IMR-90 (cell line): ENCODE measurements at regions not wholly inside any gene's neighbourhood (a gene's known extent, or its start where the extent isn't known, plus 50 kb on each side); places are given as distances from the start of the nearest gene placed in this dataset.

Experiments used
- ATAC-seq: fragments of 200-7000 bp; cut with Tn5 transposase; 2 replicates; pipeline ENCODE4 v1.9.1; 2020; ENCODE audit warnings: low read depth, mild to moderate bottlenecking, moderate library complexity
- BruUV-seq: library from RNA; stranded (reverse); fragments of 400-500 nt; replicated peaks from 2 replicates; lab custom pipeline; 2021; lab: Mats Ljungman, UMichigan
- CTCF ChIA-PET: fragments of 300-600 bp; formaldehyde crosslinking; extraction: SDS; loops from one replicate; lab custom pipeline; 2021; ENCODE audit warnings: antibody characterized with exemption; lab: Yijun Ruan, JAX
- POLR2A ChIA-PET: fragments of 300-600 bp; sonication (Branson Sonifier 250); formaldehyde crosslinking; loops from one replicate; lab custom pipeline; 2022; ENCODE audit warnings: antibody characterized with exemption; ENCODE audit not compliant: unreplicated experiment; lab: Charles Lee
- DNase-seq: peaks from one replicate; pipeline ENCODE4 v3.0.0; 2013
- H2AFZ ChIP-seq: replicated peaks from 2 replicates; pipeline ENCODE3; 2013; ENCODE audit warnings: low read length, mild to moderate bottlenecking; ENCODE audit not compliant: poor library complexity
- H2AK5ac ChIP-seq: 2 replicates; pipeline ENCODE4 v1.6.1; 2013; ENCODE audit warnings: low read depth, low read length, inconsistent platforms
- H2AK9ac ChIP-seq: replicated peaks from 2 replicates; pipeline ENCODE3; 2013; ENCODE audit warnings: mild to moderate bottlenecking, low read depth, low read length, moderate library complexity; ENCODE audit not compliant: poor library complexity
- H2BK120ac ChIP-seq: 2 replicates; pipeline ENCODE4 v1.6.1; 2013; ENCODE audit warnings: low read depth, low read length, inconsistent platforms
- H2BK15ac ChIP-seq: 3 replicates; pipeline ENCODE4 v1.6.1; 2013; ENCODE audit warnings: low read depth, low read length, inconsistent platforms
- H2BK20ac ChIP-seq: 2 replicates; pipeline ENCODE4 v1.6.1; 2013; ENCODE audit warnings: low read depth, mild to moderate bottlenecking, inconsistent platforms, low read length, moderate library complexity
- H2BK5ac ChIP-seq: 2 replicates; pipeline ENCODE4 v1.6.1; 2013; ENCODE audit warnings: mild to moderate bottlenecking, low read depth, low read length, inconsistent platforms; ENCODE audit not compliant: poor library complexity, severe bottlenecking
- H3K14ac ChIP-seq: replicated peaks from 2 replicates; pipeline ENCODE4 v1.6.1; 2013; ENCODE audit warnings: low read depth, low read length, inconsistent platforms
- H3K18ac ChIP-seq: 2 replicates; pipeline ENCODE4 v1.6.1; 2013; ENCODE audit warnings: low read depth, low read length, control low read depth
- H3K23ac ChIP-seq: 2 replicates; pipeline ENCODE4 v1.6.1; 2013; ENCODE audit warnings: low read depth, low read length, inconsistent platforms
- H3K27ac ChIP-seq: 2 replicates; pipeline ENCODE4 v1.5.1; 2013; ENCODE audit warnings: mild to moderate bottlenecking, control low read depth, low read length; ENCODE audit not compliant: insufficient read depth
- H3K27me3 ChIP-seq: 2 replicates; pipeline ENCODE4 v1.6.1; 2013; ENCODE audit warnings: low read length; ENCODE audit not compliant: control insufficient read depth, insufficient read depth
- H3K36me3 ChIP-seq: 2 replicates; pipeline ENCODE4 v1.6.1; 2013; ENCODE audit warnings: low read length, mixed read lengths; ENCODE audit not compliant: control insufficient read depth, insufficient read depth
- H3K4ac ChIP-seq: 2 replicates; pipeline ENCODE4 v1.6.1; 2013; ENCODE audit warnings: low read depth, low read length, inconsistent platforms
- H3K4me1 ChIP-seq: 2 replicates; pipeline ENCODE4 v1.6.1; 2013; ENCODE audit warnings: low read length, mixed read lengths; ENCODE audit not compliant: control insufficient read depth, insufficient read depth
- H3K4me2 ChIP-seq: 2 replicates; pipeline ENCODE4 v1.6.1; 2013; ENCODE audit warnings: low read depth, mild to moderate bottlenecking, control low read depth, low read length, moderate library complexity
- H3K4me3 ChIP-seq: 2 replicates; pipeline ENCODE4 v1.5.1; 2013; ENCODE audit warnings: low read depth, mild to moderate bottlenecking, control low read depth, low read length, moderate library complexity; ENCODE audit not compliant: insufficient read depth
- H3K56ac ChIP-seq: 2 replicates; pipeline ENCODE4 v1.6.1; 2013; ENCODE audit warnings: low read length, inconsistent platforms; ENCODE audit not compliant: insufficient read depth; ENCODE audit errors: extremely low read depth
- H3K79me1 ChIP-seq, 2 experiments: 2 replicates each; pipeline ENCODE4 v1.6.1; 2013; ENCODE audit warnings: low read length in 2 of 2, inconsistent platforms in 1 of 2, low read depth in 1 of 2
- H3K9ac ChIP-seq: 2 replicates; pipeline ENCODE4 v1.6.1; 2013; ENCODE audit warnings: low read depth, low read length, control low read depth
- H3K9me1 ChIP-seq: 2 replicates; pipeline ENCODE4 v1.6.1; 2013; ENCODE audit warnings: low read length, inconsistent platforms; ENCODE audit not compliant: insufficient read depth
- H3K9me3 ChIP-seq: 2 replicates; pipeline ENCODE4 v1.6.1; 2013; ENCODE audit warnings: low read length; ENCODE audit not compliant: control insufficient read depth, insufficient read depth
- H4K20me1 ChIP-seq: 2 replicates; pipeline ENCODE4 v1.6.1; 2013; ENCODE audit warnings: low read length, inconsistent platforms; ENCODE audit not compliant: insufficient read depth
- H4K5ac ChIP-seq: 2 replicates; pipeline ENCODE4 v1.6.1; 2013; ENCODE audit warnings: mild to moderate bottlenecking, low read depth, low read length, control low read depth
- H4K8ac ChIP-seq, 2 experiments: 2 replicates each; pipeline ENCODE4 v1.6.1; 2013; ENCODE audit warnings: low read depth in 2 of 2, low read length in 2 of 2, control low read depth in 1 of 2, inconsistent platforms in 1 of 2
- H4K91ac ChIP-seq: 2 replicates; pipeline ENCODE4 v1.6.1; 2013; ENCODE audit warnings: low read depth, low read length, inconsistent platforms; ENCODE audit not compliant: insufficient read depth
- BHLHE40 ChIP-seq: fragments of 150-350 bp; IDR thresholded peaks from 2 replicates; pipeline ENCODE4 v1.6.1; 2016; ENCODE audit warnings: mild to moderate bottlenecking, low read depth, low read length
- CEBPB ChIP-seq: IDR thresholded peaks from 2 replicates; pipeline ENCODE4 v1.6.1; 2012; ENCODE audit warnings: low read depth, low read length, improper control_type of control experiment
- CHD1 ChIP-seq: IDR thresholded peaks from 2 replicates; pipeline ENCODE4 v1.6.1; 2012; ENCODE audit warnings: low read depth, low read length, improper control_type of control experiment
- ELK1 ChIP-seq: fragments of 150-350 bp; IDR thresholded peaks from 2 replicates; pipeline ENCODE4 v1.6.1; 2016; ENCODE audit warnings: low read depth, mild to moderate bottlenecking, low read length, moderate library complexity, borderline replicate concordance
- FOS ChIP-seq: fragments of 150-350 bp; IDR thresholded peaks from 2 replicates; pipeline ENCODE4 v1.6.1; 2016; ENCODE audit warnings: low read depth, low read length
- MAFK ChIP-seq: IDR thresholded peaks from 2 replicates; pipeline ENCODE4 v1.6.1; 2012; ENCODE audit warnings: low read depth, low read length, improper control_type of control experiment
- MAZ ChIP-seq: IDR thresholded peaks from 2 replicates; pipeline ENCODE4 v1.6.1; 2012; ENCODE audit warnings: low read depth, mild to moderate bottlenecking, low read length, improper control_type of control experiment, moderate library complexity, borderline replicate concordance
- MXI1 ChIP-seq: IDR thresholded peaks from 2 replicates; pipeline ENCODE4 v1.6.1; 2012; ENCODE audit warnings: low read depth, mild to moderate bottlenecking, low read length, moderate library complexity, borderline replicate concordance
- NFE2L2 ChIP-seq: fragments of 150-350 bp; IDR thresholded peaks from 2 replicates; pipeline ENCODE4 v1.6.1; 2016; ENCODE audit warnings: low read depth, mild to moderate bottlenecking, low read length
- RAD21 ChIP-seq: IDR thresholded peaks from 2 replicates; pipeline ENCODE4 v1.6.1; 2012; ENCODE audit warnings: low read length, improper control_type of control experiment
- RCOR1 ChIP-seq: IDR thresholded peaks from 2 replicates; pipeline ENCODE4 v1.6.1; 2012; ENCODE audit warnings: mild to moderate bottlenecking, low read length, improper control_type of control experiment; ENCODE audit not compliant: insufficient replicate concordance
- RFX5 ChIP-seq: IDR thresholded peaks from 2 replicates; pipeline ENCODE4 v1.8.0; 2012; ENCODE audit warnings: low read depth, mild to moderate bottlenecking, low read length, moderate library complexity
- SMC3 ChIP-seq: fragments of 150-350 bp; IDR thresholded peaks from 2 replicates; pipeline ENCODE4 v1.6.1; 2016; ENCODE audit warnings: low read depth, mild to moderate bottlenecking, antibody characterized with exemption, low read length, moderate library complexity
- WGBS, 2 experiments: methylation state at CpG; one replicate each; pipeline versions ENCODE4 v1.1.5 to v1.1.7; 2013; ENCODE audit warnings: missing lambda C conversion rate in 2 of 2; ENCODE audit not compliant: insufficient read length in 1 of 2; ENCODE audit errors: extremely low coverage in 2 of 2; 5-methylcytosine and 5-hydroxymethylcytosine counted together
- dilution Hi-C: fragments of 300-500 bp; cut with HindIII; formaldehyde crosslinking; loops from one replicate; pipeline ENCODE4 v1.14.3; 2018; ENCODE audit warnings: low sequenced_read_pairs; ENCODE audit not compliant: unreplicated experiment
- in situ Hi-C: fragments of 300-500 bp; cut with MboI; formaldehyde crosslinking; loops from 3 replicates; pipeline ENCODE4 v1.14.3; 2019; ENCODE audit warnings: low sequenced_read_pairs, inconsistent platforms, mixed read lengths
- intact Hi-C: fragments of 100-400 bp; cut with micrococcal nuclease; formaldehyde crosslinking; loops from 2 replicates; pipeline ENCODE4 v1.10.0; 2022
- TF ChIP-seq, protein P1 (sequence below): fragments of 150-350 bp; IDR thresholded peaks from 2 replicates; pipeline ENCODE4 v1.6.1; 2017; ENCODE audit warnings: mild to moderate bottlenecking, antibody characterized with exemption, low read length, low read depth

- WGBS, 2 experiments = 0% methylated on average over 1 of the region's 12 CpGs; no CpG with 5 or more reads in 1 of the 2 experiments
- ATAC-seq (no peak), DNase-seq (no peak)
- Histone ChIP-seq H3K14ac (no peak overlapping the region), H3K23ac (no peak overlapping the region), H4K91ac (no peak overlapping the region), H4K20me1 (no peaks in the 10 kb centered on the region), H2AK9ac (no peak overlapping the region), H3K27me3 (no peaks in the 10 kb centered on the region), H3K9ac (no peak overlapping the region), H3K4me3 (no peak overlapping the region), H3K18ac (no peak overlapping the region), H3K4ac (no peak overlapping the region), H3K4me2 (no peak overlapping the region), H2AFZ (no peak overlapping the region), H3K36me3 (no peaks in the 10 kb centered on the region), H4K5ac (no peak overlapping the region), H2BK120ac (no peak overlapping the region), H2BK5ac (no peak overlapping the region), H4K8ac (no peak overlapping the region), H2BK20ac (no peak overlapping the region), H2BK15ac (no peak overlapping the region), H2AK5ac (no peak overlapping the region), H3K9me1 (no peaks in the 10 kb centered on the region), H3K79me1 (no peaks in the 10 kb centered on the region), H3K56ac (no peak overlapping the region), H3K4me1 (no peaks in the 10 kb centered on the region), H3K9me3 (peaks cover 23% of the 10 kb centered on the region), H3K27ac (no peak overlapping the region)
- in situ Hi-C loops (no loop called here), dilution Hi-C loops (no loop called here), intact Hi-C loops (no loop called here)
- POLR2A ChIA-PET = no interaction called here
- CTCF ChIA-PET = no interaction called here
- TF ChIP-seq RFX5 = no peak
- no peak for TF ChIP-seq MAFK
- no peak for TF ChIP-seq FOS
- no peak for TF ChIP-seq BHLHE40
- TF ChIP-seq RAD21 = no peak
- no peak for TF ChIP-seq RCOR1
- TF ChIP-seq, protein P1, sequence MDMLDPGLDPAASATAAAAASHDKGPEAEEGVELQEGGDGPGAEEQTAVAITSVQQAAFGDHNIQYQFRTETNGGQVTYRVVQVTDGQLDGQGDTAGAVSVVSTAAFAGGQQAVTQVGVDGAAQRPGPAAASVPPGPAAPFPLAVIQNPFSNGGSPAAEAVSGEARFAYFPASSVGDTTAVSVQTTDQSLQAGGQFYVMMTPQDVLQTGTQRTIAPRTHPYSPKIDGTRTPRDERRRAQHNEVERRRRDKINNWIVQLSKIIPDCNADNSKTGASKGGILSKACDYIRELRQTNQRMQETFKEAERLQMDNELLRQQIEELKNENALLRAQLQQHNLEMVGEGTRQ = no peak
- no peak for TF ChIP-seq NFE2L2
- TF ChIP-seq CHD1 = no peak
- TF ChIP-seq ELK1 = no peak
- no peak for TF ChIP-seq SMC3
- no peak for TF ChIP-seq MXI1
- no peak for TF ChIP-seq MAZ
- TF ChIP-seq CEBPB = no peak
- no TSS peak for BruUV-seq
Measured at GRCh38 chr13:111981446-111982165, 85.3 kb upstream of the SOX1 start.
